Stimulated activated naive CD4-positive, alpha-beta T cell treated with Interleukin-2 at 50 U/mL for 16 hours (primary cell): ENCODE measurements at regions not wholly inside any gene's neighbourhood (a gene's known extent, or its start where the extent isn't known, plus 50 kb on each side); places are given as distances from the start of the nearest gene placed in this dataset.
"Not testable (repeated sequence)": the region's sequence is repeated elsewhere in the genome, so short reads cannot be mapped to it uniquely, and the experiment has no call there.

Experiments used
- DNase-seq: peaks from one replicate; lab custom pipeline; 2025; lab: John Stamatoyannopoulos, UW

- DNase-seq, result no peak
These were observed 138.6 kb upstream of the FHL2 start for GRCh38 chr2:105537466-105537865.

DNA sequence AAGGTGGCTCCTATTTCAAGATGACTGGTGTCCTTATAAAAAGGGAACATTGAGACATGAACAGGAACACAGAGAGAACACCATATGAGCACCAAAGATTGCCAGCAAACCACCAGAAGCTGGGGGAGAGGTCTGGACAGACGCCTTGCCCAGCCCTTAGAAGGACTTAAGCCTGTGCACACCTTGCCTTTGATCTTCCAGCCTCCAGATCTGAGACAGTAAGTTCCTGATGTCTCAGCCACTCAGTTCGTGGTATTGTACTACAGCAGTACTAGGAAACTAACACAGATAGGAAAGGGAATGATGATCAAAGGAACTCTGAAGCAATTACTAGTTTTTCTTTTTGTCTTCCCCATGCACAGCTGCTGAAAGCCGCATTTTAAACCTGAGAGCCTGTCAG, 137.3 kb upstream of the FHL2 start:
- no peak for DNase-seq

DNA sequence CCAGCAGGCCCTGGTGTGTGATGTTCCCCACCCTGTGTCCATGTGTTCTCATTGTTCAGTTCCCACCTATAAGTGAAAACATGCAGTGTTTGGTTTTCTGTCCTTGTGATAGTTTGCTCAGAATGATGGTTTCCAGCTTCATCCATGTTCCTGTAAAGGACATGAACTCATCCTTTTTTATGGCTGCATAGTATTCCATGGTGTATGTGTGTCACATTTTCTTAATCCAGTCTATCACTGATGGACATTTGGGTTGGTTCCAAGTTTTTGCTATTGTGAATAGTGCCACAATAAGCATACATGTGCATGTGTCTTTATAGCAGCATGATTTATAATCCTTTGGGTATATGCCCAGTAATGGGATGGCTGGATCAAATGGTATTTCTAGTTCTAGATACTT, 130.4 kb upstream of the FHL2 start:
- DNase-seq, result not testable (repeated sequence)

DNA sequence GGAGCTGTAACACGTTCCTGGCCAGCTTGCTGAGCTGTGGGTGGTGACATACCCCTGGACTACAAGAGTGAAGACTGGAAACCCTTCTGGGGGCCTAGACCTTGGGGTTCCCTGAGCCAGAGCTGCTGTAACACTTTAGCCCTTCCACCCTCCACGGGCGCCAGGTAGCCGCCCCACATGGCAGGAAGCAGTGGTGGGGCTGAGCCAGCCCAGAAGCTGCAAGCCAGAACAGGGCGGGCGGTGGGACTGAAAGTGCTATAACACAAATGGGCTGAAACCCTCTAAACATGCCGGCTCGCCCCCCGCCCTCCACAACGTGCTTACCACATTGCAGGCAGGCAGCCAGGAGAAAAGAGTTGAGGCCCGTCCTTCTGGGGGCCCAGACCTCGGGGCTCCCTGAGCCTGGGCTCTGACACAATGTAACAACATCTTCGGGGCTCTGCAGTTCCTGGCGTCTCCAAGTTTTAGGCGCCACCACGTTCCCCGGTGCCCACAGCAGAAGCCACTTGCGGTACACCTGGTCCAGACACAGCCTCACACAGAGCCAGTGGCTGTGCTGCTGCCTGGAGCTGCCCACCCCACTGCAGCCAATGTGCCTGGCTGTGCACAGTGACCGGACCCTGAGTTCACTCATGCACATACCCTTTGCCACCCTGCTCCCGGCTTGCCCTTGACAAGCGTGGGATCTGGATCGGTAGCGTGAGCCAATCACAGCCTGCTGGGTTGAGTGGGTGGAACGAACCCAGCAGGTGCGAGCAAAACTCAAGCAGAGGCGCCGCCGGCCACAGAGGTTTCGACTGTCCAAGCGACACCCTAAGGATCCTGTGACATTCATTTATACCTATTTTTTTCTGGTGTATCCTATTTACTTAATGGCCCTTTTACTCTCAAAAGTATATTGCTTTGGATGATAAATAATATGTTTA, 127.4 kb upstream of the FHL2 start:
- no peak for DNase-seq

- no peak for DNase-seq
These were observed 126.3 kb upstream of the FHL2 start for GRCh38 chr2:105525201-105525600.

DNA sequence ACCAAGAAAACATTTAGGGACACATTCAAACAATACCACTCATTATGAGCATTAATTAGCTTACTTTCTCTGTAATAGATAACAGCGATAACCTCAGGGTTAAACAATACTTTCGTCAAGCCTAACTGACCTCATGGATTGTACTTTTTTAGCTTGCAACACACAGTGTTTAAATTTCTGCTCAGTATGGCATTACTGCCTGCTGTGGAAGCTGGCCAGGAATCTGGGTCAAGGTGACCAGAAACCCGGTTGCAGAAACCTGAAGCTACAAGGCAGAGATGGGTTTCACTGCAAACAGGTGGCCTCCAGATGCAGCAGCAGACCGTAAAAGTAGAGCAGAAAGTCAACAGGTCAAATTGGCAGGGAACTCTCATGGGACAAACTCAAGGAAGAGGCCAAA, 123.8 kb upstream of the FHL2 start:
- no peak for DNase-seq

DNA sequence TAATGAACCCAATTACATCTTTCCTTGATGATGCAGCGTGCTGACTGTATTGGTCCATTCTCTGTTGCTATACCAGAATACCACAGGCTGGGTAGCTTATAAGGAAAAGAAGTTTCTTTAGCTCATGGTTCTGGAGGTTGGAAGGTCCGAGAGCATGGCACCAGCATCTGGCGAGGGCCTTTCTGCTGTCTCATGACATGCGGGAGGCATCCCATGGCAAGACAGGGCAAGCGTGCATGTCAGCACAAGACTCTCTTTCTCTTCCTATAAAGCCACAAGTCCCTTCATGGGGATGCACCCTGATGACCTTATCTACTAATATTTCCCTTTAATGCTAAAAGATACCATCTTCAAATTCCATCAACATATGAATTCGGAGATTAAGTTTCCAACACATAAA, 122.8 kb upstream of the FHL2 start:
- DNase-seq, result no peak

DNA sequence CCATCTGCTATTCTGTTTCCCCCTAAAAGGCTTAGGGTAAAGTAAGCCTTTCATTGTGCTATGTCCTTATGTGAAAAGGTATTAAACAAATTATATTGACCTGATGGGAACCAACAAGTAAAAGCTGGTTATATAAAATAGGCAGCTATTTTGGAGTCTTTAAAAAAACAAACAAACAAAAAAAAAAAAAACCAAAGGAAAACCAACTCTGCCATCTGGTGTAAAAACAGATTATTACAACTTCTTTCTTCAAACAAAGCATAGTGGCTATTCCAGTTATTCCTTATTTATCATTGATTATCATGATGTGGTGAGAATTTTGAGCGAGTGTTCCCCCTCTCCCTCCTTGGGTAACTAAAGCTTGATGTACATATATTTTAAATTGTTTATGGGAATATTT, 122.3 kb upstream of the FHL2 start:
- no peak for DNase-seq

DNA sequence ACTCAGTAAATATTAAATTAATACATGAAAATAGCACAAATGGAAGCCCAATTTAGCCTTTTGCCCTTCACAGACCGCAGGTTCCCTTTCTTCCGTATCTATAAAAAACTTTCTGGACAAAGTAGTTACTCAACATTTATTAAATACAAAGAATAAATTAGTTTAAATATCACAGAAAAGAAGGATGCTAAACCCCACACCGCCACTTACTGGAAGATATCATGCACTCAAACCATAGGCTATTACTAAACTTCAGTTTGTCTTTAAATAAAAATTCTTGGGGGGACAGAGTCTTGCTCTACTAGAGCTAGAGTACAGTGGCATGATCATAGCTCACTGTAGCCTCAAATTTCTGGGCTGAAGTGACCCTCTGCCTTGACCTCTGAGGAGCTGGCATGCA, 120.7 kb upstream of the FHL2 start:
- no peak for DNase-seq

- no peak for DNase-seq
These were observed 120.0 kb upstream of the FHL2 start for GRCh38 chr2:105518897-105519296.

DNA sequence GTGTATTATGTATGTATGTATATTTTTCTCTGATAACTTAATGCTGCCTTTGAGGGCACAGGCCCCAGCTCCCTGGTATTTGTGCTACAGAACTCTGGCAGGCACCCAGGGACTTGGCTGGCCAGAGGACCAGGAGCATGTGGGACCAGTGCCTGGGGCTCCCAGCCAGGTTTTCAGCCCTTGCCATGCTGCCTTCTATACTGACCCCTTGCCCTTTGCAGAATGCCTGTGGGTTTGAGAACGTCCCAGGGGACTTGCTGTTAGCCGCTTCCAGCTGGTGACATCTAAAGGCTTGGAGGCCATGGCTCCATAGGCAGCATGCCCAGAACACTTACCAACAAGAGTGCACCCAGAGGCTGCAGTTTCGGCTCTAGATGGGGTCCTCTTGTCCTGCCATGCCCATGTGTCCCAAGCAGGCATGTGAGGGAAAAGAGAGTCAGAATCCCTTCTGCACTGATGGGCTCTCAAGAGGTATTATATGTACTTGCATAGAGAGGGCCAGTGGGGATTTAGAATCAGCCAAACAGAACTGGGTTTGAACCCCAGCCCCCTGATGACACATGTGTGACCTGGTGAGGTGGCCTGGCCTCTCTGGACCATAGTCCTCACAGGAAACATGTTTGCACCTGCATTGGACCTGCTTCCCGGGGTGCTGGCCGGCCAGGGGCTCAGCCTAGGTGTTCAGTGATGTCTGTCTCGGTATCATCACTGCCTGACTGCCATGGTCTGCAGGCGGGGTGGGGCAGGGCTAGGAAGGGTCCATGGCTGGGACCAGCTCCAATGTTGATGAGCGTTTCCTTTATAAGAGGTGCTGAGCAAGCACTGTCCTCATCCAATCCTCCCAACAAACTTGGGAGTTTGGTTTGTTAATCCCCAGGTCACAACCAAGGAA, 119.2 kb upstream of the FHL2 start:
- DNase-seq, result no peak

DNA sequence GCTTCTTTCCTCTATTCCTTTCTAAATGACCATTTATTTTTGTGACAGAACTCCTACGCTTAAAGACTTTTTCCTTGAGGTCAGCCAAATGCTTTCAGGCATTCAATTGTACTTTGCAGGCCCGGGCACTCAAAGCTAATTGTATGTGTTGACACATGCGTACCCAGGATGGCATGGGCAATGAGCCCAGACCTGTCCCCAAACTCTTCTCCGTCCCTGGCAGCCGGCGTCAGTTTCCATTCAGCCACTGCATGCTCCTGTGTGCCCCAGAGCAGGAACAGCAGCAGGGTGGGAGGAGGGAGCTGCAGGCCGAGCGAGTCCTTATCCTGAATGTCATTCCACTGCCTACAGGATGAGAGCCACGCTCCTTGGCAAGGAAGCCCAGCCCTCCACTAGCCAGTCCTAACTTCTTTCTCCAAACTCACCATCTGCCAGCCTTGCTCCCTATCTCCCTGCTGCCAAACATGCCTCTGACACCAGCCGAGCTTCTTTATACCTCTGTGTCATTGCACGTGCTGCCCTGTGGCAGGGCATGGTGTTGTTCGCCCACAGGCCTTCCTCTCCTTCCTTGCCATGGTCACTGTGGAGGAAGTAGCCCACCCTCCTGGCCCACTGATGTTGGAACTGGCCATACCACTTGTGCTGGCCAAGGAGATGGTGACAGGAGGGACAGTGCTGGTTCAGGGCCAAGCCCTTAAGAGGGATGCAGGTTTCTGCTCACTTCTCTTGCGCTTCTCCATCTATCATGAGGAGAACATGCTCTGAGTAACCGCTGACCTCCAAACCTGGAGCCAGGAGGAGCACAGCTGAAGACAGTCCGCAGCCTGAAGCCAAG, 116.9 kb upstream of the FHL2 start:
- DNase-seq, result no peak

DNA sequence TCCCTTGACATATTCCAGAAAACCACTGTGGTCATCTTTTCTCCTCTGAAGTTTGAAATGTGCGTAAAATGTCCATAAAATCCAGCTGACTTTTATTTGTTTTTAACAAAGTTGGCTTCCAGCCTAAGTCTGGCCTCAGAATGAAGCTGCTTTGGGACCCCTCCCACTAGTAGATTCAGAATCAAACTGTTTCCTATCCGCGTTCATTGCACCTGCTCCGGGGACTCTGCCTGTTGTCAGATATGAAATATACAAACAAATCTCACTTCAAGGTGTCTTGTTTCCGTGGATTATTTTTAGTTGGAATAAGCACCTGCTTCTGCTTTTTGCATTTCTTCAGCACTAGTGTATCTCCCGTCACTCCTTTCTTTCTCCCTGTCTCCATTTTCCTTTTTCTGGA, 115.7 kb upstream of the FHL2 start:
- DNase-seq, result no peak

DNA sequence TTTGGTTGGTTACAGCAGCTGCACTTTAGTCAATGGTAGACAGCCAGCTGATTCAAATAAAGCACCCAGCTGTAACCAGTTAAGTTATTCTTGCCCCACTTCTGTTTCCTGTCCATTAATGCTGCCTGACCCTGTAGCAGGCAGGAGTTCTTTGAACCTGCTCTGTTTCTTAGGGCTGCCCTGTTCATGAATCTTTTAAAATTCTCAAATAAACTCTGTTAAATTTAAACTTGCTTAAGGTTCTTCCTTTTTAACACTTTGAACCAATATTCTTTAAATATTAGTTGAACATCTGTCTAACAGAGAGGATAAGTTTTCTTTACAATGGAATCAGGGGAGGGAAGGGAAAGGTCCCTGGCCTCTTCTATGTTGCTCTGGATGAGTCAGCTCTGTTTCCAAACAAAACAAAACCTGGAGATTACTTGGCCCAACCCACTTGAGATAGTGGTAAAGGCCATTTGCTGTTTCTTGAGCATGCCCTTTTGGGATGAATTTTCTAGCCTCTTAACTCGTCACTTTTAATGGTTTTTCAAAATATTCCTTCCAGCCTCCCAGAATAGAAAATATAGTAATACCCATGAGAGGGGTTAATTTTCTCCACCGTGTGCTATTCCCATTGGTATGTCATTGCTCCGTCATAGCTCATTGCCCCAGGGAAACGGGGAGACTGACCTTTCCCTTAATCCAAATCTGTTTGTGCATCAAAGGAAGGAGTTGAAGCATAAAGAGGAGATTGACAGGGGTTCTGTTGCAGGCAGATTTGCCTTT, 112.1 kb upstream of the FHL2 start:
- DNase-seq, result no peak

GRCh38 chr2:105509269-105510086, 110.6 kb upstream of the FHL2 start:
- DNase-seq, result no peak

DNA sequence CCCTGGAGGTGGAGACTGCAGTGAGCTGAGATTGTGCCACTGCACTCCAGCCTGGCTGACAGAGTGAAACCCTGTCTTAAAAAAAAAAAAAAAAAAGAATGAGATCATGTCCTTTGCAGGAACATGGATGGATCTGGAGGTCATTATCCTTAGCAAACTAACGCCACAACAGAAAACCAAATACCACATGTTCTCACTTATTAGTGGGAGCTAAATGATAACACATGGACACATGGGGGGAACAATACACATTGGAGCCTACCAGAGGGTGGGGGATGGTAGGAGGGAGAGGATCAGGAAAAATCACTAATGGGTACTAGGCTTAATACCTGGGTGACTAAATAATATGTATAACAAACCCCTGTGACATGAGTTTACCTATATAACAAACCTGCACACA, 108.0 kb upstream of the FHL2 start:
- not testable (repeated sequence) for DNase-seq

- no peak for DNase-seq
These were observed 105.6 kb upstream of the FHL2 start for GRCh38 chr2:105504459-105504858.

DNA sequence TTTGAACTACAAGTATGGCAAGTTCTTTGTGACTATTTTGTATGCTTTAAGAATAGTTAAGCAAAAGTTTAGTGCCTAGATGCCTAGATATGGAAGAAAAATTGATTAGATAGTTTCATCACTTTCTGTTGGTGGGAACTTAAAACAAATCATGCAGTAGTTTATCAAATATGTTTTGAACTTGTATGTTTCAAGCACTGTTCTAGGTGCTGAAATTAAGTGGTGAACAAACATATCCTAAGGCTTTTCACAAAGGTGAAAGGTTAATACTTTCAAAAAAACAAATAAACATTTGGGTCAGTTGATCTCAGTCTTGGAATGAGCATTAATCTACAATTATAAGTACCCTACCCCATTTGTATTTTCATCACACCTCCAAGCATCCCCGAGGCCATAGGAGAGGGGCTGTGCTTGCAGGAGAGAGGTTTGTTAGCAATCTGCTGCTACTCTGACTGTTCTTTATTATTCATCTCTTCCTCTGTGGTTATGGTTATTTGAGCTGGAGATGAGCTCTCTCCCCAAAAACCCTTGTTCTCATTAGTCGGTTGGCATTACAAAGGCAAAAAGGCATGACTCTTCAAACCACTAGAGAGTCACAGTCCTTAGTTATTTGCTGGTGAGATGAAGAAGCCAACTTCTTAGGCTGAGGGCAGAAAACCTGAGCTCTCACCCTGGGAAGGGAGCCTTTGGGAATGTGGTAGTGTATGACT, 103.9 kb upstream of the FHL2 start:
- no peak for DNase-seq

DNA sequence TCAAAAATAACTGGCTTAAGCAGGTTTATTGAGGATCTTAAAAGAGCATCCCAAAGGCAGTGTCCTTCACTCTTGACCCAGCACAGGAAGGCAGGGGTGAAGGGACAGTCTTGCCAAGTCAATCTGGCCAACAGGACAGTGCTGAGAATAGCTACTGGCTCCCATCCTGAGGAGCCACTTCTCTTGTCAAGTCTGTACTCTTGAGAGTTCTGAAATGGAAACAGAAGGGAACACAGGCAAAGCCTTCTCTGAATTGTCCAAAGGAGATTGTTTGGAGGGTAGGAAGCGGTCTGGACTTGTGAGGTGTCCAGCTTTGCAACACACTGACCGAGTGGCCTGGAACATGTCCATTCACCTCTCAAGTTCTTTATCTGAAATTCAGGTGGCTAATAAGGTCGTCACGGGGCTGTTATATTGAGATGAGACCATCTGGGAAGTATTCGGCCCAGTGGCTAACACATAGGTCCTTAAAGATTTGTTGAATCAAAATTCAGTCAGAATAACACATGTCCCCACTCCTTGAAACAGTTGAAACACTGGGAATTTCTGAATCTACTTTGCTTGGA, 99.5 kb upstream of the FHL2 start:
- no peak for DNase-seq

DNA sequence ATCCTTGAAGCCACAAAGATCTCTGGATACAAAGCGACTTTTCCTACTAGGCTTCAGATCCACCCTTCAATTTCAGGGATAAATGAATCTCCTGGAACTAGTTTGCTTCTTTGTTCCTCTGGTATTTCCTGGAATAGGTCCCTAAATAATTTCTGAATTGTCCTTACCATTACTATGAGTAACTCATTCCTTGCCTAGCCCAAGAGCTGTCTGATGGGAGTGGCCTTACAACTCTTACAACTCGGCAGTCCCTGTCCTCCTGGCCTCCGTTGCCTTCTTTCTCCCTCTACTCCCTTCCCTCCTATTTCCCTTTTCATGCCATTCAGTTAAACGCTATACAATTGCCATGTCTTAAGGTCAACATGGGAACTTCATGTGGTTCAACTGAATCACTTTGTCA, 98.2 kb upstream of the FHL2 start:
- no peak for DNase-seq
